ENCODE measurements at regions not wholly inside any gene's neighbourhood (a gene's known extent, or its start where the extent isn't known, plus 50 kb on each side); places are given as distances from the start of the nearest gene placed in this dataset.

GRCh38 chr3:62961874-62962556 lies 86.8 kb upstream of the CADPS start:
- Histone ChIP-seq H3K9me2 (ENCODE audit: insufficient read depth, low read length) (no peaks in the 10 kb centered on the region), H3K9ac (ENCODE audit: low read length) (no peak overlapping the region), H3K79me2 (replicated peaks; ENCODE audit: insufficient read depth, low read length) (no peaks in the 10 kb centered on the region), H3K36me3 (ENCODE audit: insufficient read depth, low read length) (no peaks in the 10 kb centered on the region), H3K4me2 (ENCODE audit: low read length) (no peak overlapping the region), H2AFZ (ENCODE audit: low read depth, low read length) (no peak overlapping the region), H3K4me3 (ENCODE audit: low read length) (no peak overlapping the region), H3K27ac (ENCODE audit: low read length) (no peak overlapping the region), H3K27me3 (ENCODE audit: insufficient read depth, low read depth, low read length) (no peaks in the 10 kb centered on the region), H4K20me1 (ENCODE audit: insufficient read depth) (no peaks in the 10 kb centered on the region), H3K9me3 (ENCODE audit: low read length) (no peaks in the 10 kb centered on the region), H3F3A (ENCODE audit: insufficient read depth, low read length, poor library complexity, severe bottlenecking) (no peaks in the 10 kb centered on the region)
- TF ChIP-seq SMC3 (conservative IDR thresholded peaks at IDR 0.05; ENCODE audit: poor library complexity), result no peak
- no peak for TF ChIP-seq REST (IDR thresholded peaks at IDR 0.05; ENCODE audit: borderline replicate concordance)
- no peak for TF ChIP-seq CTCF (IDR thresholded peaks at IDR 0.05; ENCODE audit: poor library complexity, severe bottlenecking)
- TF ChIP-seq POLR2AphosphoS5 (IDR thresholded peaks at IDR 0.05), result no peak
- TF ChIP-seq RAD21 (conservative IDR thresholded peaks at IDR 0.05), result no peak
- no peak for TF ChIP-seq EZH2 (IDR thresholded peaks at IDR 0.05; ENCODE audit: borderline replicate concordance, insufficient read depth, low read length, poor library complexity, severe bottlenecking)
- TF ChIP-seq EP300 (conservative IDR thresholded peaks at IDR 0.05; ENCODE audit: poor library complexity, severe bottlenecking), result no peak
- TF ChIP-seq TAF1 (IDR thresholded peaks at IDR 0.05; ENCODE audit: low read depth), result no peak
- no peak for TF ChIP-seq MXI1 (conservative IDR thresholded peaks at IDR 0.05; ENCODE audit: poor library complexity, severe bottlenecking)

GRCh38 chr3:62962714-62963113 lies 87.5 kb upstream of the CADPS start:
- Histone ChIP-seq H3K27me3 (ENCODE audit: insufficient read depth, low read depth, low read length) (no peaks in the 10 kb centered on the region), H3K4me3 (ENCODE audit: low read length) (no peak overlapping the region), H4K20me1 (ENCODE audit: insufficient read depth) (no peaks in the 10 kb centered on the region), H3F3A (ENCODE audit: insufficient read depth, low read length, poor library complexity, severe bottlenecking) (no peaks in the 10 kb centered on the region), H3K9me3 (ENCODE audit: low read length) (no peaks in the 10 kb centered on the region), H3K79me2 (replicated peaks; ENCODE audit: insufficient read depth, low read length) (no peaks in the 10 kb centered on the region), H2AFZ (ENCODE audit: low read depth, low read length) (no peak overlapping the region), H3K9me2 (ENCODE audit: insufficient read depth, low read length) (no peaks in the 10 kb centered on the region), H3K27ac (ENCODE audit: low read length) (no peak overlapping the region), H3K4me2 (ENCODE audit: low read length) (no peak overlapping the region), H3K9ac (ENCODE audit: low read length) (no peak overlapping the region), H3K36me3 (ENCODE audit: insufficient read depth, low read length) (no peaks in the 10 kb centered on the region)
- TF ChIP-seq EP300 (conservative IDR thresholded peaks at IDR 0.05; ENCODE audit: poor library complexity, severe bottlenecking) (no peak), MXI1 (conservative IDR thresholded peaks at IDR 0.05; ENCODE audit: poor library complexity, severe bottlenecking) (no peak), REST (IDR thresholded peaks at IDR 0.05; ENCODE audit: borderline replicate concordance) (no peak), POLR2AphosphoS5 (IDR thresholded peaks at IDR 0.05) (no peak), TAF1 (IDR thresholded peaks at IDR 0.05; ENCODE audit: low read depth) (no peak)

All from neural cell (in vitro differentiated cells).